NT2/D1 (cell line): ENCODE measurements at regions not wholly inside any gene's neighbourhood (a gene's known extent, or its start where the extent isn't known, plus 50 kb on each side); places are given as distances from the start of the nearest gene placed in this dataset.

Experiments used
- DNase-seq: peaks from one replicate; pipeline ENCODE4 v3.0.0-alpha.2; 2011; ENCODE audit warnings: low read depth, low spot score
- H3K27me3 ChIP-seq: 2 replicates; pipeline ENCODE4 v1.6.0; 2011; ENCODE audit warnings: mild to moderate bottlenecking; ENCODE audit not compliant: insufficient read length, insufficient read depth
- H3K36me3 ChIP-seq: 2 replicates; pipeline ENCODE4 v1.6.1; 2011; ENCODE audit warnings: mild to moderate bottlenecking, low read length, mixed read lengths; ENCODE audit not compliant: insufficient read depth, insufficient read length
- H3K4me1 ChIP-seq: 2 replicates; pipeline ENCODE4 v1.5.1; 2011; ENCODE audit not compliant: insufficient read depth, insufficient read length
- H3K4me3 ChIP-seq: 2 replicates; pipeline ENCODE4 v1.5.1; 2011; ENCODE audit warnings: low read depth; ENCODE audit not compliant: insufficient read length
- H3K9ac ChIP-seq: 2 replicates; pipeline ENCODE4 v1.6.0; 2011; ENCODE audit warnings: low read depth; ENCODE audit not compliant: insufficient read length
- H3K9me3 ChIP-seq: 2 replicates; pipeline ENCODE4 v1.5.1; 2011; ENCODE audit warnings: mild to moderate bottlenecking, low read length; ENCODE audit not compliant: insufficient read depth
- SUZ12 ChIP-seq: IDR thresholded peaks from 2 replicates; pipeline ENCODE4 v1.6.1; 2011; ENCODE audit not compliant: insufficient read length, insufficient read depth; ENCODE audit errors: extremely low read depth
- YY1 ChIP-seq: IDR thresholded peaks from 2 replicates; pipeline ENCODE4 v1.6.1; 2011; ENCODE audit not compliant: insufficient read length, insufficient read depth
- ZNF274 ChIP-seq: IDR thresholded peaks from 2 replicates; pipeline ENCODE4 v1.6.1; 2011; ENCODE audit warnings: mild to moderate bottlenecking, low read depth, low read length

DNA sequence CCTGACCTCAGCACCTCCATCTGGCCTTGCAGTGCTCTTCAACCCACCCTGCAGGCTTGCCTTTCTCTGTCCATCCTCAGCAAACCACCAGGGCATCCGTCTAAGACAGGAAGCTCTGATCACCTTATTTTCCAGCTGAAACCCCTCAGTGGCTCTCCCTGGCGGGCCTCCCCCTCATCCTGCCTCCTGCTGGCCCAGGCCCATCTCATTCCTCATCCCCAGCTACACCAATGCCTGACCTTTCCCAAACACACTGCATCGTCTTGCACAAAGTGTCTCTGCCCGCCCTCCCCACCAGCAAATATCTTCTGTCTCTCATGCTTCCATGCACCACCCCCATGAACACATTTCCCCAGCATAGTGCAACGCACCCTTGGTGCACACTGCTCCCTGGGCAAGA, 205.0 kb downstream of the TOMM20 start:
- Histone ChIP-seq H3K4me3 (no peak overlapping the region), H3K36me3 (no peaks in the 10 kb centered on the region), H3K4me1 (peaks cover 17% of the 10 kb centered on the region), H3K9ac (no peak overlapping the region), H3K9me3 (no peaks in the 10 kb centered on the region; the same call in 1 of the 2 replicates), H3K27me3 (no peaks in the 10 kb centered on the region)
- DNase-seq = no peak
- TF ChIP-seq SUZ12 = no peak
- TF ChIP-seq ZNF274 = no peak
- TF ChIP-seq YY1 = no peak

DNA sequence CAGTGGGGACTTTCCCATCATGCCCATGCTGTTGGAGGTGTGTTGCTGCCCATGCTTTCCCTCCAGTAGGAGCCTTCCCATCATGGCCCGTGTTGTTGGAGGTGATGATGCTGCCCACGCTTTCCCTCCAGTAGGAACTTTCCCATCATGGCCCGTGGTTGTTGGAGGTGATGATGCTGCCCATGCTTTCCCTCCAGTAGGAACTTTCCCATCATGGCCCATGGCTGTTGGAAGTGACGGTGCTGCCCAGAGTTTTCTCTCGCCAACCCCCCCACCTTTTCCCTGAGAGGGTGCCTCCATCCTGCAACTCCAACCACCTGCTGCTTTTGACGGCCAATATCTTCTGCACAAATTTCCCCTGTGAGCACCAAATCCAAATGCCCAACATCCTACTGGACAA, 205.7 kb downstream of the TOMM20 start:
- H3K27me3 ChIP-seq = no peaks in the 10 kb centered on the region
- H3K4me3 ChIP-seq = no peak overlapping the region
- no peak overlapping the region for H3K9ac ChIP-seq
- no peaks in the 10 kb centered on the region for H3K36me3 ChIP-seq
- H3K4me1 ChIP-seq = peaks cover 18% of the 10 kb centered on the region
- H3K9me3 ChIP-seq = no peaks in the 10 kb centered on the region; the same call in 1 of the 2 replicates
- DNase-seq = no peak
- no peak for TF ChIP-seq ZNF274
- no peak for TF ChIP-seq YY1
- TF ChIP-seq SUZ12 = no peak

DNA sequence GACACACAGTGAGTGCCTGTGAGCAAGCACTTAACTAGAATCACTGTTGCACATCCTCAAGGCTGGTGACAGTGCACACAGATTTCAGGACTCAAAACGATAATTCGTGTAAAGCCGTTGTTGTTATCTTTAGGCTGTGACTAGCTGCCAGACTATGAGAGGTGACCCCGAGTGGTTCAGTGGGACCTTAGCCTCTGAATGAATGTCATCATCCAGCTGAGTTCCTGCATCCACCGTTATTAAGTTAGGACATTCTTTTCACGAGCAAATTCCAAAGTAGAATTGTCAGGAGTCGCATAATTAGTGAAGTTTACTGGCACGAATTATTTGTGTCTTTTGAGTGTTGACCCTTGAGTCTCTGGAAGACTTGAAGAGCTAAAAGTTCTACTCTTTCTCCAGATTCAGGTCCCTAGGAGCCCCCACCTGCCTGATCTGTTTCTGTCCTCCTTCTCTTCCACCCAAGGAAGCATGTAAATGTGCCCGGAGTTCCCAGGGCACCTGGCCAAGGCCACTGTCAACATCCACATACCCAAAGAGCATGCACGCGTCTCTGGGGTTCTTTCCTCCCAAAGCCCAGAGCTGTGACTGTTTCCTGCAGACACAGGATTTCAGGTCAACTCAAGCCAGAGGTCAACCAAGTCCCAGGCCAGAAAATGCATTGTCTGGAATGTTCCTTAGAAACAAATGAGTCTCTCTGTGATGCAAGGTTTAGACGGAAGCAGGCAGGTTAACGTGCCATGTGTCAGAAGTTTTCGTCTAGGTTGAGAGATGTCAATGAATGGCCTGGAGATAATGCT, 207.2 kb downstream of the TOMM20 start:
- H3K4me3 ChIP-seq = no peak overlapping the region
- peaks cover 18% of the 10 kb centered on the region for H3K4me1 ChIP-seq
- DNase-seq = no peak
- H3K27me3 ChIP-seq = no peaks in the 10 kb centered on the region
- TF ChIP-seq ZNF274 (no peak), SUZ12 (no peak), YY1 (no peak)
- no peaks in the 10 kb centered on the region for H3K36me3 ChIP-seq
- H3K9ac ChIP-seq = no peak overlapping the region
- H3K9me3 ChIP-seq = no peaks in the 10 kb centered on the region; the same call in 1 of the 2 replicates

DNA sequence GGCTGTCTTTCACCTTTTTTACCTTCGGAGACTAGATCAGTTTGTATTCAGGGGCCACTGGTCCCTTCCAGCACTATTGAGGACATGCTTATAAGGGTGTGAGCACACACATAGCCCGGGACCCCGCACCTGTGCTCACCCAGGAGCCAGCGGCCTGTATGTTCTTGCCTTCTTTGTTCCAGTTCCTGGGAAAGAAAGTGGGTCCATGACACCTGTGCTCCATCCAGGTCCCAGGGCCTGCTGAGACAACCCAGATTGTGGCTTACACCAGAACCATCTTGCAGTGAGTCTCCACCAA, 207.8 kb downstream of the TOMM20 start:
- Histone ChIP-seq H3K9ac (no peak overlapping the region), H3K27me3 (peaks cover 4% of the 10 kb centered on the region), H3K36me3 (no peaks in the 10 kb centered on the region), H3K4me3 (no peak overlapping the region), H3K4me1 (peaks cover 15% of the 10 kb centered on the region), H3K9me3 (no peaks in the 10 kb centered on the region; the same call in 1 of the 2 replicates)
- TF ChIP-seq ZNF274 (no peak), SUZ12 (no peak), YY1 (no peak)
- DNase-seq = no peak

DNA sequence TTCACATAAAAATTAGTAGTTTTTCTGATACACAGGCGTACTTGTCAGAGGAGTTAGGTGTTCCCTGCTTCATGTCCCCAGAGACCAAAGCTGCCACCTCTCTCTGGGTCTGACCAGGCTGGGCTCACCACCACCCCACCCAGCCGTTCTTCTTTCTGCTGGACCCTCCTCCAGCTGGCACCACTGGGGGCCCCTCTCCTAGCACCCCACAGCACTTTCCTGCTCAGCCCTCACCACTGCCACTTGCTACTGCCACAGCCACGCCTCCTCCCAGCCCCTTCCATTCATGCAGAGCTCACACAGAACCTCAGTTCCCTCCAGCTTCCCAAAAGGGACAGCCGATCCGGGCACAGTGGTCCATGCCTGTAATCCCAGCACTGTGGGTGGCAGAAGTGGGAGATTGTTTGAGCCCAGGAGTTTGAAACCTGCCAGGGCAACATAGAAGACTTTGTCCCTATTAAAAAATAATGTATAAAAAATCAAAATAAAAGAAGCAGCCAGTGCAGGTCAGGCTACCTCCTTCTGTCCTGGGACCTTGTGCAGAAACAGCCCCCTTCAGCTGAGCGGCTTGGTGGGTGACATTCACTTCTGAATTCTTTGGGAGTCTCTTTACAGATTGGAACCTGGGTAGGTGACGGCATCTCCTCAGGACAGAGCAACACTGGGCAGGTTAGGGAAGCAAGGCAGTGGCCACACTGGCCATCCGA, 208.3 kb downstream of the TOMM20 start:
- peaks cover 15% of the 10 kb centered on the region for H3K4me1 ChIP-seq

DNA sequence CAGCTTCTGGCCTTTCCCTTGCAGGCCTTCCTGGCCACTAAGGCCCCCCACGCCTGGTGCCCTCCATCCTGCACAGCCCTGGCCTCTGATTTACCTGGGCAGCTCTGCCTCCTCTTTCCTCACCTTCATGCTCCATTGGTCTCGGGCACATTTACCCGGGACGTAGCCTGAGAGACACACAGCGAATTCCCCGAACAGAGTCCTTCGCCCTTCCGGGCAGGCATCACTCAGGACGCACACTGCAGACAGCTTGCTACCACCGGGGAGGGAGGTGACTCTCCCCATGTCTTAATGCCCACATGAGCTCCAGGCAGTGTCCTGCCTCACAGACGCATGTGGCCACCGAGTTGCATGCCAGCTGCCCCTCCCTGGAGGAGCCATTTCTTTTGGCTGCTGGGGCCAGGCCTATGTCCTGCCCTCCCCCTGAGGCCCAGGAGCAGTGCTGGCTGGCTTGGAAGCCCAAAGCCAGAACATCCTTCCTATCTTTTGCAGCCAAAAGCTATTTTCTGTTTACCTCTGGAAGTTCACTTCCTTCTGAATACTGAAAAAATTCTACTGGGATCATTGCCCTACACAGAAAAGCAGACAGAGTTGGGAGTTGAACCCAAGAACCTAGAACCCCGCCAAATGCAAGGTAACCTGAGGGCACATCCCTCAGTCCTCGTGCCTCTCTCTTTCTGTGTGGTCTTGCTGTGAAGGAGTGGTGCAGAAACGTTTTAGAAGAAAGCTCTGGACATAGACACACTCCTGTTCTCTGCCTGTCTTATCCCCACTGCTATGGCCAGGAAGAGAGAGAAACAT, 209.5 kb downstream of the TOMM20 start:
- Histone ChIP-seq H3K9me3 (no peaks in the 10 kb centered on the region; the same call in 1 of the 2 replicates), H3K36me3 (no peaks in the 10 kb centered on the region), H3K4me3 (no peak overlapping the region), H3K4me1 (peaks cover 18% of the 10 kb centered on the region), H3K27me3 (peaks cover 16% of the 10 kb centered on the region), H3K9ac (no peak overlapping the region)
- TF ChIP-seq SUZ12 (no peak), YY1 (no peak), ZNF274 (no peak)
- no peak for DNase-seq

More for the DNA sequence above, 208.3 kb downstream of the TOMM20 start:
- TF ChIP-seq YY1 = no peak
- no peak for TF ChIP-seq SUZ12
- TF ChIP-seq ZNF274 = no peak
- H3K27me3 ChIP-seq = peaks cover 7% of the 10 kb centered on the region
- H3K9ac ChIP-seq = no peak overlapping the region
- H3K4me3 ChIP-seq = no peak overlapping the region
- DNase-seq = no peak
- H3K9me3 ChIP-seq = no peaks in the 10 kb centered on the region; the same call in 1 of the 2 replicates
- no peaks in the 10 kb centered on the region for H3K36me3 ChIP-seq

DNA sequence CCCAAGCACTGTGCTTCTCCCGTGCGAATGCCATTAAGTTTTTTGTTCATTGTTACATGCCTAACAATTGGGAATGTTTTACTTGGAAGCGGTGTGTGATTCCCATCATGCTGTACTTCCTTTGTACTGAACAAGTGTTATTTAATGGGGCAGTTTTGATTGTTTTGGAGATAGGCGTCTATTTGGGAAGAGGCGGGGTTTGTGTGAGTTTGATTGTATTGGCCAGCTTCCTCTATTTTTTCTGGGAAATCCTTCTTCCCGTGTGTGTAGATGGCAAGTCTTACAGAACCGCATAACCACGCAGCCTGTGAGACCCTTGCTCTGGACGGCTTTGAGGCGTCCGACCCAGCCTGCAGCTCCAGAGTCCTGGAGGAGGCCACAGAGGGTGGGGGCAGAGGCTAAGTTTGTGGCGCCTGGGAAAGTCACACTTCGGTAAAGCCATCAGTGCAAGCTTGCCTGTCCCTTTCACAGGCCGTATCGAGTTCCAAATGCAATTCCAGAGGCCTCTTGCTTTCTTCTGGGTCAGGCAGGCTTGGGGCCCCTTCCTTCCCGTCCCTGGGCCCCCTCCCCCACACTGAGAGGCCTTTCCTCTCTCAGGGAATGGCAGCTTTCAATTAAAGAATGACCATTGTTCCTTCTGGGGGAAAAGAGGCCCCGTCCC, 210.3 kb downstream of the TOMM20 start:
- no peak for DNase-seq
- H3K36me3 ChIP-seq = no peaks in the 10 kb centered on the region
- peaks cover 16% of the 10 kb centered on the region for H3K27me3 ChIP-seq
- no peaks in the 10 kb centered on the region; the same call in 1 of the 2 replicates for H3K9me3 ChIP-seq
- H3K9ac ChIP-seq = no peak overlapping the region
- no peak for TF ChIP-seq YY1
- no peak for TF ChIP-seq ZNF274
- no peak for TF ChIP-seq SUZ12
- H3K4me3 ChIP-seq = no peak overlapping the region
- H3K4me1 ChIP-seq = peaks cover 21% of the 10 kb centered on the region
